Choroid plexus epithelial cell (primary cell): ENCODE measurements at regions not wholly inside any gene's neighbourhood (a gene's known extent, or its start where the extent isn't known, plus 50 kb on each side); places are given as distances from the start of the nearest gene placed in this dataset.

ENCODE experiments used
- DNase-seq: peaks from one replicate; pipeline ENCODE4 v3.0.0-alpha.2; 2010; ENCODE audit warnings: low read depth
- H3K4me3 ChIP-seq: 2 replicates; pipeline ENCODE4 v1.5.1; 2011; ENCODE audit warnings: low read depth, mild to moderate bottlenecking, control low read depth, low read length, moderate library complexity
- CTCF ChIP-seq: conservative IDR thresholded peaks from 2 replicates; pipeline ENCODE4 v1.5.1; 2011; ENCODE audit warnings: low read depth, mild to moderate bottlenecking, control low read depth, inconsistent platforms, low read length, moderate library complexity

- DNase-seq: no peak
- H3K4me3 ChIP-seq: no peak overlapping the region
- TF ChIP-seq CTCF: no peak
These were observed 156.0 kb upstream of the SOD1 start for GRCh38 chr21:31503467-31503866.

- TF ChIP-seq CTCF: no peak
These were observed 156.9 kb upstream of the SOD1 start for GRCh38 chr21:31502537-31503143.

GRCh38 chr21:31501926-31502325, 157.6 kb upstream of the SOD1 start:
- DNase-seq: no peak
- H3K4me3 ChIP-seq: no peak overlapping the region
- no peak for TF ChIP-seq CTCF

More at GRCh38 chr21:31502537-31503143, 156.9 kb upstream of the SOD1 start:
- no peak overlapping the region for H3K4me3 ChIP-seq
- no peak for DNase-seq

- DNase-seq: no peak
- no peak overlapping the region for H3K4me3 ChIP-seq
- no peak for TF ChIP-seq CTCF
These were observed 156.9 kb upstream of the TIAM1 start for GRCh38 chr21:31500982-31501381.

- TF ChIP-seq CTCF: no peak
- no peak for DNase-seq
- no peak overlapping the region for H3K4me3 ChIP-seq
These were observed 156.0 kb upstream of the TIAM1 start for GRCh38 chr21:31500071-31500470.

- TF ChIP-seq CTCF: peak; percentile 41
- DNase-seq: peak; percentile 30
- no peak overlapping the region for H3K4me3 ChIP-seq
These were observed 154.9 kb upstream of the TIAM1 start for GRCh38 chr21:31498985-31499384.

- DNase-seq: no peak
- no peak overlapping the region for H3K4me3 ChIP-seq
- TF ChIP-seq CTCF: no peak
These were observed 153.9 kb upstream of the TIAM1 start for GRCh38 chr21:31497914-31498313.
